ENCODE measurements at regions not wholly inside any gene's neighbourhood (a gene's known extent, or its start where the extent isn't known, plus 50 kb on each side); places are given as distances from the start of the nearest gene placed in this dataset.

GRCh38 chr3:14306142-14306541 lies 96.3 kb upstream of the SLC6A6 start:
- no peaks in the 10 kb centered on the region; a peak in 1 of 5 replicates for H3K9me3 Mint-ChIP-seq
- Histone ChIP-seq H3K27ac (ENCODE audit: insufficient read length, low read depth, low read length) (no peak overlapping the region), H2BK12ac (ENCODE audit: insufficient read length, low read depth, low read length) (no peak overlapping the region), H4K8ac (replicated peaks; ENCODE audit: insufficient read length, low read depth, low read length) (no peak overlapping the region), H2AK5ac (ENCODE audit: insufficient read length, low read length) (no peak overlapping the region), H3K9me3 (ENCODE audit: control insufficient read depth, low read depth, low read length) (no peaks in the 10 kb centered on the region), H3K23me2 (ENCODE audit: insufficient read length, low read depth, low read length, poor library complexity, severe bottlenecking) (no peaks in the 10 kb centered on the region), H3K23ac (ENCODE audit: insufficient read length, low read depth, low read length) (no peak overlapping the region), H3K18ac (ENCODE audit: insufficient read length, low read depth, low read length) (no peak overlapping the region), H3K79me1 (ENCODE audit: insufficient read depth, low read depth, low read length, poor library complexity, severe bottlenecking) (no peaks in the 10 kb centered on the region), H2BK120ac (ENCODE audit: low read depth, low read length, poor library complexity, severe bottlenecking) (no peak overlapping the region), H4K20me1 (ENCODE audit: control insufficient read depth, insufficient read depth, insufficient read length) (no peaks in the 10 kb centered on the region), H3K79me2 (ENCODE audit: insufficient read depth, low read length) (no peaks in the 10 kb centered on the region), H3K14ac (ENCODE audit: insufficient read depth, low read length) (no peak overlapping the region), H3K56ac (ENCODE audit: insufficient read length, low read depth, low read length) (no peak overlapping the region), H3K9ac (ENCODE audit: extremely low read depth, insufficient read length, low read length) (no peak overlapping the region), H3K4ac (ENCODE audit: low read depth, low read length) (no peak overlapping the region), H4K91ac (ENCODE audit: insufficient read length, low read depth, low read length) (no peak overlapping the region), H2AFZ (ENCODE audit: low read length) (no peak overlapping the region), H2BK20ac (ENCODE audit: low read depth, low read length, poor library complexity, severe bottlenecking) (no peak overlapping the region), H2BK5ac (ENCODE audit: insufficient read length, low read length) (no peak overlapping the region), H4K5ac (ENCODE audit: insufficient read length, low read depth, low read length) (no peak overlapping the region), H3K27me3 (ENCODE audit: insufficient read depth, low read length) (no peaks in the 10 kb centered on the region; the same call in 1 of the 2 replicates), H2BK15ac (ENCODE audit: low read depth, low read length) (no peak overlapping the region), H3T11ph (ENCODE audit: low read length) (no peak overlapping the region), H3K4me1 (ENCODE audit: insufficient read depth, low read length) (no peaks in the 10 kb centered on the region), H3K4me2 (ENCODE audit: insufficient read depth, insufficient read length, low read length) (no peak overlapping the region)
- H3K36me3 Mint-ChIP-seq (ENCODE audit: insufficient read depth in 1 of 3, low read depth in 3 of 3), result no peaks in the 10 kb centered on the region; a peak in 1 of 7 replicates
- H3K4me1 Mint-ChIP-seq, result peaks cover 26 to 36% of the 10 kb centered on the region in 2 experiments
- H3K27ac Mint-ChIP-seq, result no peak overlapping the region
- no CpG with 5 or more reads among the region's 10 CpGs for WGBS (ENCODE audit: extremely low coverage, insufficient read length, low lambda C conversion rate)
- H3K4me3 Mint-ChIP-seq, result no peak overlapping the region
- DNase-seq, result no peak
- TF ChIP-seq CTCF (conservative IDR thresholded peaks at IDR 0.05), result no peak
- peaks cover 37% of the 10 kb centered on the region for H3K27me3 Mint-ChIP-seq (ENCODE audit: low read depth)
